HepG2 (cell line): ENCODE measurements at regions not wholly inside any gene's neighbourhood (a gene's known extent, or its start where the extent isn't known, plus 50 kb on each side); places are given as distances from the start of the nearest gene placed in this dataset.

Source experiments
- KLF12 ChIP-seq: sonication (generic); formaldehyde crosslinking; IDR thresholded peaks from 2 replicates; pipeline ENCODE4 v1.4.0; 2020; ENCODE audit warnings: missing genetic modification reagents, borderline replicate concordance
- NFKB2 ChIP-seq: sonication (generic); formaldehyde crosslinking; IDR thresholded peaks from 2 replicates; pipeline ENCODE4 v1.4.0; 2020; ENCODE audit warnings: missing genetic modification reagents, borderline replicate concordance
- TF ChIP-seq, protein P1 (sequence below): sonication (generic); formaldehyde crosslinking; IDR thresholded peaks from 2 replicates; pipeline ENCODE4 v1.5.0; 2020; ENCODE audit warnings: mild to moderate bottlenecking, missing genetic modification reagents, moderate library complexity
- TF ChIP-seq, protein P2 (sequence below): sonication (generic); formaldehyde crosslinking; IDR thresholded peaks from 2 replicates; pipeline ENCODE4 v1.4.0; 2020; ENCODE audit warnings: low read depth, missing genetic modification reagents

- TF ChIP-seq NFKB2 (CRISPR knock-in tag) (no peak), KLF12 (CRISPR knock-in tag) (no peak)
- TF ChIP-seq, protein P1, sequence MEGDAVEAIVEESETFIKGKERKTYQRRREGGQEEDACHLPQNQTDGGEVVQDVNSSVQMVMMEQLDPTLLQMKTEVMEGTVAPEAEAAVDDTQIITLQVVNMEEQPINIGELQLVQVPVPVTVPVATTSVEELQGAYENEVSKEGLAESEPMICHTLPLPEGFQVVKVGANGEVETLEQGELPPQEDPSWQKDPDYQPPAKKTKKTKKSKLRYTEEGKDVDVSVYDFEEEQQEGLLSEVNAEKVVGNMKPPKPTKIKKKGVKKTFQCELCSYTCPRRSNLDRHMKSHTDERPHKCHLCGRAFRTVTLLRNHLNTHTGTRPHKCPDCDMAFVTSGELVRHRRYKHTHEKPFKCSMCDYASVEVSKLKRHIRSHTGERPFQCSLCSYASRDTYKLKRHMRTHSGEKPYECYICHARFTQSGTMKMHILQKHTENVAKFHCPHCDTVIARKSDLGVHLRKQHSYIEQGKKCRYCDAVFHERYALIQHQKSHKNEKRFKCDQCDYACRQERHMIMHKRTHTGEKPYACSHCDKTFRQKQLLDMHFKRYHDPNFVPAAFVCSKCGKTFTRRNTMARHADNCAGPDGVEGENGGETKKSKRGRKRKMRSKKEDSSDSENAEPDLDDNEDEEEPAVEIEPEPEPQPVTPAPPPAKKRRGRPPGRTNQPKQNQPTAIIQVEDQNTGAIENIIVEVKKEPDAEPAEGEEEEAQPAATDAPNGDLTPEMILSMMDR: no peak
- TF ChIP-seq, protein P2, sequence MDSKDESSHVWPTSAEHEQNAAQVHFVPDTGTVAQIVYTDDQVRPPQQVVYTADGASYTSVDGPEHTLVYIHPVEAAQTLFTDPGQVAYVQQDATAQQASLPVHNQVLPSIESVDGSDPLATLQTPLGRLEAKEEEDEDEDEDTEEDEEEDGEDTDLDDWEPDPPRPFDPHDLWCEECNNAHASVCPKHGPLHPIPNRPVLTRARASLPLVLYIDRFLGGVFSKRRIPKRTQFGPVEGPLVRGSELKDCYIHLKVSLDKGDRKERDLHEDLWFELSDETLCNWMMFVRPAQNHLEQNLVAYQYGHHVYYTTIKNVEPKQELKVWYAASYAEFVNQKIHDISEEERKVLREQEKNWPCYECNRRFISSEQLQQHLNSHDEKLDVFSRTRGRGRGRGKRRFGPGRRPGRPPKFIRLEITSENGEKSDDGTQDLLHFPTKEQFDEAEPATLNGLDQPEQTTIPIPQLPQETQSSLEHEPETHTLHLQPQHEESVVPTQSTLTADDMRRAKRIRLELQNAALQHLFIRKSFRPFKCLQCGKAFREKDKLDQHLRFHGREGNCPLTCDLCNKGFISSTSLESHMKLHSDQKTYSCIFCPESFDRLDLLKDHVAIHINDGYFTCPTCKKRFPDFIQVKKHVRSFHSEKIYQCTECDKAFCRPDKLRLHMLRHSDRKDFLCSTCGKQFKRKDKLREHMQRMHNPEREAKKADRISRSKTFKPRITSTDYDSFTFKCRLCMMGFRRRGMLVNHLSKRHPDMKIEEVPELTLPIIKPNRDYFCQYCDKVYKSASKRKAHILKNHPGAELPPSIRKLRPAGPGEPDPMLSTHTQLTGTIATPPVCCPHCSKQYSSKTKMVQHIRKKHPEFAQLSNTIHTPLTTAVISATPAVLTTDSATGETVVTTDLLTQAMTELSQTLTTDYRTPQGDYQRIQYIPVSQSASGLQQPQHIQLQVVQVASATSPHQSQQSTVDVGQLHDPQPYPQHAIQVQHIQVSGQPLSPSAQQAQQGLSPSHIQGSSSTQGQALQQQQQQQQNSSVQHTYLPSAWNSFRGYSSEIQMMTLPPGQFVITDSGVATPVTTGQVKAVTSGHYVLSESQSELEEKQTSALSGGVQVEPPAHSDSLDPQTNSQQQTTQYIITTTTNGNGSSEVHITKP: no peak
Observed at GRCh38 chr2:180411661-180412060, 404.6 kb upstream of the CWC22 start.
